NB4 (cell line): ENCODE measurements at regions not wholly inside any gene's neighbourhood (a gene's known extent, or its start where the extent isn't known, plus 50 kb on each side); places are given as distances from the start of the nearest gene placed in this dataset.

Experiments
- DNase-seq: peaks from one replicate; pipeline ENCODE4 v3.0.0; 2010; ENCODE audit warnings: low read depth
- H3K4me3 ChIP-seq: one replicate; pipeline ENCODE4 v1.5.1; 2011; ENCODE audit warnings: mild to moderate bottlenecking, low read depth, low read length, moderate library complexity
- CTCF ChIP-seq: IDR thresholded peaks from one replicate; pipeline ENCODE4 v1.5.1; 2012; ENCODE audit warnings: low read depth, low read length
- MYC ChIP-seq: IDR thresholded peaks from 2 replicates; pipeline ENCODE4 v1.6.1; 2011; ENCODE audit warnings: low read depth, low read length
- POLR2A ChIP-seq: IDR thresholded peaks from 2 replicates; pipeline ENCODE4 v1.6.1; 2011; ENCODE audit warnings: mild to moderate bottlenecking; ENCODE audit not compliant: insufficient read length; ENCODE audit errors: extremely low read depth
- TF ChIP-seq, protein P1 (sequence below): IDR thresholded peaks from 2 replicates; pipeline ENCODE4 v1.6.1; 2011; ENCODE audit warnings: low read depth, low read length

GRCh38 chrX:44096666-44097065 lies 123.5 kb upstream of the NDP start:
- H3K4me3 ChIP-seq, result no peak overlapping the region
- DNase-seq, result no peak
- TF ChIP-seq POLR2A, result no peak
- no peak for TF ChIP-seq CTCF
- no peak for TF ChIP-seq MYC
- TF ChIP-seq, protein P1, sequence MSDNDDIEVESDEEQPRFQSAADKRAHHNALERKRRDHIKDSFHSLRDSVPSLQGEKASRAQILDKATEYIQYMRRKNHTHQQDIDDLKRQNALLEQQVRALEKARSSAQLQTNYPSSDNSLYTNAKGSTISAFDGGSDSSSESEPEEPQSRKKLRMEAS, result no peak

- TF ChIP-seq, protein P1, result no peak
- no peak for TF ChIP-seq POLR2A
- TF ChIP-seq MYC, result no peak
- TF ChIP-seq CTCF, result no peak
- H3K4me3 ChIP-seq, result no peak overlapping the region
- DNase-seq, result no peak
These were observed 121.8 kb upstream of the NDP start for GRCh38 chrX:44094821-44095530.

- H3K4me3 ChIP-seq, result no peak overlapping the region
- no peak for TF ChIP-seq CTCF
- TF ChIP-seq, protein P1, result no peak
- no peak for TF ChIP-seq POLR2A
- TF ChIP-seq MYC, result no peak
- DNase-seq, result no peak
These were observed 120.2 kb upstream of the NDP start for GRCh38 chrX:44093431-44093830.

DNA sequence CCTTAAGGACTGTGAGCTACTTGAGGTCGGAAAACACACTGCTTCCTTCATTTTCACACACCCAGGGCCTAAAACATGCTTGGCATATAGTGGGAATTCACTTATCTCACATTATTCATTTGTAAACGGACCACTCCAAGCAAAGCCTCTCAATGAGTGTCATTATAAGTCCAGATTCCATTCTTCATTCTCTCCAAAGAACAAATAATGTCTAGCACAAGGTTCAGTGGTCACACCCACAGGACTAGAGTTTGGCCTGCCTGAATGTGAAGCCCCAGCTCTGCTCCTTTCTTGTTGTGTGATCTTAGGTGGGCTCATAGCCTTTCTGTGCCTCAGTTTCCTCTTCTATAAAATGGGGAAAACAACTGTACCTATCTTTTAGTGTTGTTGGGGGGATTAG lies 119.6 kb upstream of the NDP start:
- H3K4me3 ChIP-seq, result no peak overlapping the region
- no peak for TF ChIP-seq MYC
- TF ChIP-seq, protein P1, result no peak
- no peak for TF ChIP-seq CTCF
- TF ChIP-seq POLR2A, result no peak
- DNase-seq, result no peak

GRCh38 chrX:44088510-44089144 lies 115.4 kb upstream of the NDP start:
- no peak for DNase-seq
- TF ChIP-seq MYC (no peak), CTCF (no peak), POLR2A (no peak)
- TF ChIP-seq, protein P1, result no peak
- no peak overlapping the region for H3K4me3 ChIP-seq
